ENCODE measurements at regions not wholly inside any gene's neighbourhood (a gene's known extent, or its start where the extent isn't known, plus 50 kb on each side); places are given as distances from the start of the nearest gene placed in this dataset.

GRCh38 chr1:106787520-106787919 is 269.0 kb upstream of the PRMT6 start:
- TF ChIP-seq NFYB (IDR thresholded peaks at IDR 0.05; ENCODE audit: insufficient read depth, low read depth, low read length) (no peak), SMC3 (IDR thresholded peaks at IDR 0.05; ENCODE audit: borderline replicate concordance, low read length) (no peak)

Data from GM12878 (cell line).